ENCODE measurements at regions not wholly inside any gene's neighbourhood (a gene's known extent, or its start where the extent isn't known, plus 50 kb on each side); places are given as distances from the start of the nearest gene placed in this dataset.

DNA sequence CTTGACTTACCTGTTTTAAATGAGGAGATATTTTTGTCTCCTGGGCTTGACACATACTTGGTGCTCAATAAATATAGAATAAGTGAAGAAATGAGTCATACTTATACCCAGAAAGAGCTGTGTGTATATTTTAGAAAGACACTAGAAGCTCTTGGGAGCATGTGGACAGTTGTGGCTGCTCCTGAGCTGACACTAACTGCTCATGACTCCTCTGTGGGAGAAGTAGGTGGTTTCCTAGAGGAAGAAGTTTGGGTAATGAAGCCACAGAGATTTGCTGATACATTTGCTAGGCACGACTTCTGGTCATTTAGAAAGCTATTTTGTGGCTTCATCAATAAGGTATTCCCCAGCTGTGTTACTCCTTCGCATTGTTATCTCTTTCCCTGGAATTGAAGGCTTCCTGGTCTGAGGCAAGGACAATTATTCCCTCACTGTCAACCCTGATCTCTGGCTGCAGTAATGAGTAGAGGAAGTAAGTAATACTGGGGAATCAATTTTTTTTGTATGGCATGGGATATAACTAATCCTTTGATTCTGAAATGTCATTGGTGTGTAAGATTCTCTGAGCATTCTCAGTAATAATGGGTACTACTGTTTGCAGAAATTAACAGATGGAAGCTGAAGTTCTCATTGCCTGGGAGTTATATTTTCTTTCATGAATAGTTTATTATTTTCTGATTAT, 79.6 kb upstream of the DCBLD2 start:
- H3K36me3 ChIP-seq (ENCODE audit: control insufficient read depth, insufficient read depth, low read length) = no peaks in the 10 kb centered on the region
- H3K4me3 ChIP-seq (ENCODE audit: low read depth, low read length) = no peak overlapping the region
- no peaks in the 10 kb centered on the region for H3K27me3 ChIP-seq (ENCODE audit: control insufficient read depth, insufficient read depth, low read length)
- DNase-seq (ENCODE audit: low read depth) (peak; percentile 37), FAIRE-seq (no peak)
- TF ChIP-seq, protein P1, sequence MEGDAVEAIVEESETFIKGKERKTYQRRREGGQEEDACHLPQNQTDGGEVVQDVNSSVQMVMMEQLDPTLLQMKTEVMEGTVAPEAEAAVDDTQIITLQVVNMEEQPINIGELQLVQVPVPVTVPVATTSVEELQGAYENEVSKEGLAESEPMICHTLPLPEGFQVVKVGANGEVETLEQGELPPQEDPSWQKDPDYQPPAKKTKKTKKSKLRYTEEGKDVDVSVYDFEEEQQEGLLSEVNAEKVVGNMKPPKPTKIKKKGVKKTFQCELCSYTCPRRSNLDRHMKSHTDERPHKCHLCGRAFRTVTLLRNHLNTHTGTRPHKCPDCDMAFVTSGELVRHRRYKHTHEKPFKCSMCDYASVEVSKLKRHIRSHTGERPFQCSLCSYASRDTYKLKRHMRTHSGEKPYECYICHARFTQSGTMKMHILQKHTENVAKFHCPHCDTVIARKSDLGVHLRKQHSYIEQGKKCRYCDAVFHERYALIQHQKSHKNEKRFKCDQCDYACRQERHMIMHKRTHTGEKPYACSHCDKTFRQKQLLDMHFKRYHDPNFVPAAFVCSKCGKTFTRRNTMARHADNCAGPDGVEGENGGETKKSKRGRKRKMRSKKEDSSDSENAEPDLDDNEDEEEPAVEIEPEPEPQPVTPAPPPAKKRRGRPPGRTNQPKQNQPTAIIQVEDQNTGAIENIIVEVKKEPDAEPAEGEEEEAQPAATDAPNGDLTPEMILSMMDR (IDR thresholded peaks at IDR 0.05; ENCODE audit: insufficient read depth, low read length, severe bottlenecking) = no peak

DNA sequence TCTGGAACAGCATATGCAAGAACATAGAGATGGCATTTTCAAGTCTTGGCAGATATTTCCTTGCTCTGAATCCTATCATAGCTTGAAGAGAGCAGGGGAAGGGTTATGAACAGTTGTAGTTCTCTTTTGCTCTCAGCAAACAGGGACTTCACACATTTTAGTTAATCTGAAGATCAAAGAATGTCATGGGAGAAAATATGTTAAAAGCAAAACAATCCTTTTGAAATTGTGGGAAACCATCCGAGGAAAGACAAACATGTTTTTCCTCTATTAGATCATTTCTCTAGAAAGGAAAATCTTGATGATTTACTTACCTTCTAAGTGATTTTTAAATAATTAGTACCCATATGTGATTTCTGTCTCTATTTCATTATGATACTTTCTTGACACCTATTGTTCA, 77.8 kb upstream of the DCBLD2 start:
- H3K27me3 ChIP-seq (ENCODE audit: control insufficient read depth, insufficient read depth, low read length) = no peaks in the 10 kb centered on the region
- no peaks in the 10 kb centered on the region for H3K36me3 ChIP-seq (ENCODE audit: control insufficient read depth, insufficient read depth, low read length)
- TF ChIP-seq, protein P1 (IDR thresholded peaks at IDR 0.05; ENCODE audit: insufficient read depth, low read length, severe bottlenecking) = no peak
- no peak overlapping the region for H3K4me3 ChIP-seq (ENCODE audit: low read depth, low read length)
- DNase-seq (ENCODE audit: low read depth) (no peak), FAIRE-seq (no peak)

DNA sequence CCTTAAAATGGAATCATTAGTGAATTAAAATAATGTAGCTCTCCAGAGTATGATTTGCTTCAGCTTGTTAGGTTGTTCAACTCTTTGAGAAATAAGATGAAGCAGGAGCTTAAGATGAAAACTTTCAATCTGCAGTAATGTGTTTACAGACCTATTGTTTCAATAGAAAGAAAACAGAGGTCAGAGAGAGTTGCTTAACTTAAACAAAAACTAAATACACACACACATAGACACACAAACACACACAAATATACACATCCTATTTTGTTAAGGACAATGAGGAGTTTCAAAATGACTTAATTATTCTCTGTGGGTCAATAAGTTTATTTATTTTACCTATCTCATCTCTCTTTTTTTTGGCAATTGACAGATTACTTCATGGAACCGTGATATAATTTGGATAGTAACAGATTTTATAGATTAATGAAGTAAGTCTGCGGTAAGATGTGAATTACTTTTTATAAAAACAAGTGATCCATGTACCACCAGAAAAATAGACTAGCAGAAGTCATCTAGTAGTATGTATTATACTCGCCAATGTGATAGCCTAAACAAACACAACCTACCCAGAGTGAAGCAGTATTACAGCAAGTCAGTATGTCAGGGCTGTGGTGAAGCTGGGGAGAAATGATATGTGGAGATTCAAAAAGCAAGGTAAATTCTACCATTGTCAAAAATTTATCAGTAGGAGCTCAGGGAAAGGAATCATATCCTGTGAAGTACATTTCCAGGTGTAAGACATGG, 76.7 kb upstream of the DCBLD2 start:
- Histone ChIP-seq H3K27me3 (ENCODE audit: control insufficient read depth, insufficient read depth, low read length) (no peaks in the 10 kb centered on the region), H3K36me3 (ENCODE audit: control insufficient read depth, insufficient read depth, low read length) (no peaks in the 10 kb centered on the region), H3K4me3 (ENCODE audit: low read depth, low read length) (no peak overlapping the region)
- TF ChIP-seq, protein P1 (IDR thresholded peaks at IDR 0.05; ENCODE audit: insufficient read depth, low read length, severe bottlenecking) = no peak
- no peak for DNase-seq (ENCODE audit: low read depth)
- peak; percentile 28 for FAIRE-seq

- Histone ChIP-seq H3K36me3 (ENCODE audit: control insufficient read depth, insufficient read depth, low read length) (no peaks in the 10 kb centered on the region), H3K27me3 (ENCODE audit: control insufficient read depth, insufficient read depth, low read length) (no peaks in the 10 kb centered on the region), H3K4me3 (ENCODE audit: low read depth, low read length) (no peak overlapping the region)
- no peak for FAIRE-seq
- TF ChIP-seq, protein P1 (IDR thresholded peaks at IDR 0.05; ENCODE audit: insufficient read depth, low read length, severe bottlenecking) = no peak
- peak; percentile 90 for DNase-seq (ENCODE audit: low read depth)
Observed at GRCh38 chr3:98977520-98977919, 76.0 kb upstream of the DCBLD2 start.

DNA sequence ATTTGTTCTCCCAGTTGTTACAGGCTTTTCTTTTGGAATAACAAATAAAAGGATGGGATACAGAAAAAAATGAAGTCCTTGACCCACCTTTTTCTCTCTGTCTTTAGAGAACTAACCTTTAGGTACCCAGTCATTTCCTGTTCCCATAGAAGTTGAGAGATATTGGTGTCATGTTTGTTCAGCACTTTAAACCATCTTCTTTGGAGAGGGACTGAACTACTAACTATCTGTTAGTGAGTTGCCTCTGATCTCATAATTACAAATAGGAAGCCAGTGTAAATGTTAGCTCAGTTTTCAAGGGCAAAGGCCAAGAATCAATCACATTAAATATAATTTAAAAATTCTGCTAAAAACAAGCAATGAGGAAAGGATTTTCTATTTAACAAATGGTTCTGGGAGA, 72.9 kb upstream of the DCBLD2 start:
- no peaks in the 10 kb centered on the region for H3K36me3 ChIP-seq (ENCODE audit: control insufficient read depth, insufficient read depth, low read length)
- FAIRE-seq (no peak), DNase-seq (ENCODE audit: low read depth) (peak; percentile 51)
- H3K27me3 ChIP-seq (ENCODE audit: control insufficient read depth, insufficient read depth, low read length) = no peaks in the 10 kb centered on the region
- H3K4me3 ChIP-seq (ENCODE audit: low read depth, low read length) = no peak overlapping the region
- TF ChIP-seq, protein P1 (IDR thresholded peaks at IDR 0.05; ENCODE audit: insufficient read depth, low read length, severe bottlenecking) = no peak

Data from bronchial epithelial cell (primary cell).